ENCODE measurements at regions not wholly inside any gene's neighbourhood (a gene's known extent, or its start where the extent isn't known, plus 50 kb on each side); places are given as distances from the start of the nearest gene placed in this dataset.
"Not testable (repeated sequence)": the region's sequence is repeated elsewhere in the genome, so short reads cannot be mapped to it uniquely, and the experiment has no call there.

DNA sequence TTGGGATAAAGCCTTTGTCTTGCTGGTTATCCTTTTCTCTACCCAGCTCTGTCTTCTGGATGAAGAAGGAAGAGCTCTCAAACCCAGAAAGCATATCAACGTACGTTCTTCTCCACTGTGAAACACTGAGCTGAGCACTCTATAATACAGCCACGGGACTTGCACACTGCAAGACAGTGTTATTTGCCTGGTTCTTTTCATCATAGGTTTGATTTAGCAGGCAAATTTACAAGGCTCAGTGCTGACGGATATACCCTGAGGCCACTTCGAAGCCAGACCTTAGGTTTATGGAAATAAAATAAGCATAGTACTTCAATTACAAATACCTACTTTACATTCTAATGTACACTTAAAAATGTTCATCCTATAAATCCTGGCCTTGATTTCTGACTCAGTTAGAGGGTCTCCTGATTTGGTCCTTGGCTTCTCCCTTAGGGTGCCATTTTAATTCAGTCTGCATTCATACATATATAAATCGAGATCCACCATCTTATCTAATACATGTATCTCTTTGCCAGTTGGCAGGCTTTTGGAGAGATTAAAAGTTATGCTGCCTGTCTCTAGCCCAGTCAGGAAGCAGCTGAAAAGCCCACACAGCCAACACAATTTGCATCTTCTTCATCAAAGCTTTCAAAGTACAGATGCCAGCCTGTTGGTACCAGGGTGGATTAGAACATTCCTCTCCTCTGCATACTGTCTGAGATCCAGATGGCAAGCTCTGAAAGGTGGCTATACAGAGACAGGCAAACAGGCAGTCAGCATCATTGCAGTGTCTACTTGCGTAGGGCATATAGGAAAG is 194.4 kb downstream of the DEPDC1B start:
- Mint-ChIP-seq H3K4me3 (no peak overlapping the region), H3K36me3 (no peaks in the 10 kb centered on the region), H3K27me3 (no peaks in the 10 kb centered on the region), H3K9me3 (peaks cover 1% of the 10 kb centered on the region), H3K4me1 (no peaks in the 10 kb centered on the region), H3K27ac (no peak overlapping the region)
- CTCF ChIA-PET: no interaction called here
- no peak for DNase-seq

DNA sequence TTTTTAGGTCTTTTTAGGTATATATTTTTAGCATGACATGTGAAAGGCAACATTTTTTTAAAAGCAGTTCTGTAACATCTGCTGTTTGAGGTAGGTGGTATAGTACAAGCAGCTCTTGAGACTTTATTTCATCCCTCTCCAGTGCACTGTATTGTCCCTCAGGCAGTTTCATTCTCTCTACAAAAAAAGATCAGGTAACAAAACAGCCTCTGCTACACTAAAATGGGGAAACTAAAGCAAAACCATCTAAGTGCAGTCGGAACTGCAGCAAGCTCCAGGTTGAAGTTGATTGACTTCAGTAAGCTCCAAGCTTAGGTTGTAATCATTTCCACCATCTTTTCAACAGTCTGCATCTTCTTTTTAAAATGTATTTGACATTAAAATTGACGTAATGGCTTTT is 195.6 kb downstream of the DEPDC1B start:
- CTCF ChIA-PET: no interaction called here
- Mint-ChIP-seq H3K4me3 (no peak overlapping the region), H3K4me1 (no peaks in the 10 kb centered on the region), H3K27me3 (no peaks in the 10 kb centered on the region), H3K27ac (no peak overlapping the region), H3K36me3 (no peaks in the 10 kb centered on the region), H3K9me3 (peaks cover 1% of the 10 kb centered on the region)
- DNase-seq: no peak

DNA sequence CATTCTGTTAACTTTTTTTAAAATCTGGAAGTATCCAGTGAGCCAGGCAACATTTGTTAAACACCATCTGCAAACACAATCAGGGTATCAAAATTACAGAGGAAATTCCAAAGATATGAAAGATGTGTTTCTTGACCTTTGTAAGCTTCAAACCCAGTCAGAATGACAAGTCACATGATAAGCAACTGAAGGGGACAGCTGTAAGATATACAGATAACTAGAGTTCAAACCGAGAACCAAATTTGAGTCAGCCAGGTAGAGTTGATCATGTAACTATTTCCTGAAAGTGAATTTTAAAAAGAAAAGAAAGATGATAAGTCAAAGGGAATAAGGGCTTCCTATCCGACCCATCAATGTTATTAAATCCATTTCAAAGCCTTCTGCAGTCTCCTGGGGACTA is 196.2 kb downstream of the DEPDC1B start:
- Mint-ChIP-seq H3K9me3 (peaks cover 1% of the 10 kb centered on the region), H3K27ac (no peak overlapping the region), H3K4me1 (no peaks in the 10 kb centered on the region), H3K36me3 (no peaks in the 10 kb centered on the region), H3K27me3 (no peaks in the 10 kb centered on the region), H3K4me3 (no peak overlapping the region)
- DNase-seq: no peak
- CTCF ChIA-PET: no interaction called here

DNA sequence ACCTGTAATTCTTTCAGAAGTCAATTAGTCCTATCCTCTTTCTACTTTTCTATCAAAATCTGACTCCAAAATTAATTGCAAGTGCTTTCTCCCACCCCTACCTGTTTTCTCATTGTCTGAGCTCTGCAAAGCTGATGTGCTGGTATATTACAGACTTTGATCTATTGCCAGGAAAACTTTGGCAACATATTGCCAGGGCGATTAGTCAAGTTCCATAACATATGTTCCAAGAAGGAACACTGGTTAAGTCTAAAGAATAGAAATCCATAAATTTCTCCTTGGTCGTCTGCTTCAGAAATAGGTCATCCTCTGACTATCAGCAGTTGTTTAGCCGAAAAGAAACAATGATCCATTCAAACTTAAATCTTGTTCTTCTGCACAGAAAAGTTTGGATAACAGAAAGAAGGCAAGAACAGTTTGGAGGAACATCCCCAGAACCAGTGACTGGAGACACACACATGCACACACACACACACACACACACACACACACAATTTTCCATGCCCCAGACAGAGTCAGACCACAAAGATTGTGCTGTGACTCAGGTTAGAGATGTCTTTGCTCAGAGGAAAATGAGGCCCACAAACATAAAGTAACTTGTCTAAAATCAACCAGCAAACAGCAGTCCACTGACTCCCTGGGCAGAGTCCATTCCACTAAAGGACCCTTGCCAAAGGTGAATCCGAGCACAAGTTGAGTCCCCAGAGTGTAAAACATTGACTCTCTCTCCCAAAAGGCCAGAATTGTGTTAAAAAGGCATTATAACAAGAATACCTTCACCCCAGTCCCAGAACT is 202.1 kb downstream of the DEPDC1B start:
- H3K36me3 Mint-ChIP-seq: no peaks in the 10 kb centered on the region
- no peaks in the 10 kb centered on the region for H3K4me1 Mint-ChIP-seq
- no peaks in the 10 kb centered on the region for H3K27me3 Mint-ChIP-seq
- H3K9me3 Mint-ChIP-seq: peaks cover 1% of the 10 kb centered on the region
- no peak overlapping the region for H3K4me3 Mint-ChIP-seq
- DNase-seq: no peak
- H3K27ac Mint-ChIP-seq: no peak overlapping the region
- CTCF ChIA-PET: no interaction called here

DNA sequence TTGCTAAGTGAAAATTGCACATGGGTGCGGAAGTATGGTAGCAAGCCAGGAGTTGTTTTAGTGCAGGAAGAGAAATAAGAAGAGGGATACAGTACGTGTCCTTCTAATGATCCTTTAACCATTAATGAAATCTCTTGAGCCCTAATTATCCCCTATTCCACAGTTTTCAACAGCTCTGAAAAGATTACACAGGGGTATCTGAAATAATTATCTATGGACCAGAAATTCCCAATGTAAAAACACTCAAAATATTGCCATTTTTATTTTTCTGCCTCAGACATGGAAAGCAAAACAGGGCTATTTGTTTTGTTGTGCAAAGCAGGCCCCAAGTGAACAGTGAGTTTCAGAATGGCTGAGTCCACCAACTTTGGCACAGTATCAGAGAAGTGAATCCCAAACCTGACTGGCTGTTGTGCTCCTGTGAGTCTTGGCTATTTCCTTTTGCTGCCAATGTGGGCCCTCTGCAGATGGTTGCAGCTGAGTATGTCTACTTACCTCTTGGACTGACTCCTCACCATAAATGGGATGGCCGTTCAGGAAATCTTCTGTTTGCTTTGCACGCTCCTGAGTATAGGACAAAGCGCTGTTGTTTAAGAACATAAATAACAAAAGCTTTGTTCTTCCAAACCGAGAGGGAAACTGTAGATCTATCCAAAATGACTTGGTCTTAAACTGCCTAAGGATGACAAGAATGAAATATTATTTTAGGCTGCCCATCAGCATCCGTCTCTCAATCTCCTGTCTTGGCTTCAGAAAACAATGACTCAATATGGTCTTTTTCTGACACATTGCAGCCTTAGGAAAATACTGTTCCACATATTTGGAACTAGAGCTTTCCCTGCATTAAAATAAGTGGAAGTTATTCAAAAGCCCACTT is 204.1 kb downstream of the DEPDC1B start:
- no peaks in the 10 kb centered on the region for H3K27me3 Mint-ChIP-seq
- H3K9me3 Mint-ChIP-seq: no peaks in the 10 kb centered on the region
- H3K4me1 Mint-ChIP-seq: no peaks in the 10 kb centered on the region
- CTCF ChIA-PET: no interaction called here
- no peak for DNase-seq
- no peak overlapping the region for H3K4me3 Mint-ChIP-seq
- no peak overlapping the region for H3K27ac Mint-ChIP-seq
- H3K36me3 Mint-ChIP-seq: no peaks in the 10 kb centered on the region

DNA sequence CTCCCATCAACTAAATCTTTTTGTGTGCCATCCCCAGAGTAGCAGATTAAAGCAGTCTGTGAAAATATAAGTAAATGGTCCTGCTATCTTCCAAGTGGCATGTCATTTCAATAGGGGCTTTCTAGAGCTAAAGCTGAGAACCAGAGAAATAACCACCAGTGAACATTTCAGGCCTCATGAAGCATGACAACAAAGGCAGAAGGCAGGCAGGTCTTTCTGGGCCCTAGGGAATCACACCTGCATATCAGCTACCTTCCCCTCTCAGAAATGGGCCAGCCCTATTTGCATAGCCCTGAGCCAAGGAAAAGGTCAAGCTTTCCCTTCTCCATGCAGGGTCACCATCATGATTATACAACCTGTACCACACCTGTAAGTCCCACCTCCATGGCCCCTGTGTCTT is 205.3 kb downstream of the DEPDC1B start:
- Mint-ChIP-seq H3K4me1 (no peaks in the 10 kb centered on the region), H3K27me3 (no peaks in the 10 kb centered on the region), H3K9me3 (no peaks in the 10 kb centered on the region), H3K27ac (no peak overlapping the region), H3K4me3 (no peak overlapping the region), H3K36me3 (no peaks in the 10 kb centered on the region)
- no peak for DNase-seq
- CTCF ChIA-PET: no interaction called here

DNA sequence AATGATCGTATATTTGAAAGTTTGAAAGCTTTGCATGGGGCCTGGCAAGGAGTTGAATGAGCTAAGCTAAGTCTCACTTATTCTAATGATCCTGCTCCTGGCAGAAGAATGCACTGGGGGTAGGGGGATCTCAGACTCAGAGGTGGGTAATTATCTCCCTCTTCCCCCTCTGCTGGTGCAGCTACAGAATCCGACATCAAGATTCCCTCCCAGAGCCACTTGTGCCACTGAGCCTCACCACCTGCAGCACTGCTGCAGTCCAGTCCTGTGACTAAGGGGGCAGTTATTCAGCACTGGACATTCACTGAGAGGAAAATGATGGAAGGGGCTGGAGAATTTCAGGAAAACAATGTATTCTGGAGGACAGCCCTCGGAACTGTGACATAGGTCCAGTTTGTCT is 205.8 kb downstream of the DEPDC1B start:
- CTCF ChIA-PET: no interaction called here
- H3K9me3 Mint-ChIP-seq: no peaks in the 10 kb centered on the region

DNA sequence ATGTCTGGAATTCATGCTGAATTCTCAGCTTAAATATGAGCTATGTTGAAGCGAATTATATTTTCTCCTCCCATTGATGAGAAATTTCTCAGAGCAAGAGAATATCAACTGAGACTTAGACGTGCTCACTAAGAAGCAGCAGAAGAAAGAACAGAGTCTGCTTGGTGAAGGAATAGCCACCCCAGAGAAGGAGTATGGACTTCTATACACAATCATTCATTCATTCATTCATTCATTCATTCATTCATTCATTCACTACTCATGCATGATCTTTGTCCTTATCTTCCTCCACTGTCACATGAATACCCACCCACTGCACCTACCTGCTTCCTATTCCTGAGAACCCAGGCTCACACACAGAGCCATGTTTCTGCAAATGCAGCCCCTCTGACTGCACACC is 206.6 kb downstream of the DEPDC1B start:
- Mint-ChIP-seq H3K36me3 (no peaks in the 10 kb centered on the region), H3K27ac (no peak overlapping the region), H3K4me3 (no peak overlapping the region), H3K27me3 (no peaks in the 10 kb centered on the region), H3K9me3 (no peaks in the 10 kb centered on the region), H3K4me1 (no peaks in the 10 kb centered on the region)
- DNase-seq: no peak
- CTCF ChIA-PET: no interaction called here

More for the DNA sequence above, 205.8 kb downstream of the DEPDC1B start:
- H3K27ac Mint-ChIP-seq: no peak overlapping the region
- no peaks in the 10 kb centered on the region for H3K27me3 Mint-ChIP-seq
- H3K36me3 Mint-ChIP-seq: no peaks in the 10 kb centered on the region
- DNase-seq: no peak
- H3K4me1 Mint-ChIP-seq: no peaks in the 10 kb centered on the region
- no peak overlapping the region for H3K4me3 Mint-ChIP-seq

DNA sequence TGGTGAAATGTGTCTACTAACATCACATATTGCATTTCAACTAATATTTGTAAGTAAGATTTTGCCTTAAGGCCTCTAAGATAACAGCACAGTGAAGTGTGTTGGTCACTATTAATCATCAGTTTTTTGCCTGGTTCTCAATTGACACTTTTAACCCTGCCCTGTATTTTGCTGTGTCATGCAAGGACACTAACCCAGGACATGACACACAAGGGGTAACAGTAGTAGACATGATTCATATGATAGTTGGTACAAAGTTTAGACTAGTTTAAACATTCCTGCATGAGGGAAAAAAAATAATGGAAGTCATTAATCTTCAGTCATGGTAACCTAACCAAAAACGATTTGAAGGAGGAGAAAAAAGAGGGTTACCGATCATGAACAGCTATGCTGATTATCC is 207.0 kb downstream of the DEPDC1B start:
- CTCF ChIA-PET: no interaction called here
- Mint-ChIP-seq H3K27ac (no peak overlapping the region), H3K4me1 (no peaks in the 10 kb centered on the region), H3K36me3 (no peaks in the 10 kb centered on the region), H3K9me3 (no peaks in the 10 kb centered on the region), H3K27me3 (no peaks in the 10 kb centered on the region), H3K4me3 (no peak overlapping the region)
- no peak for DNase-seq

DNA sequence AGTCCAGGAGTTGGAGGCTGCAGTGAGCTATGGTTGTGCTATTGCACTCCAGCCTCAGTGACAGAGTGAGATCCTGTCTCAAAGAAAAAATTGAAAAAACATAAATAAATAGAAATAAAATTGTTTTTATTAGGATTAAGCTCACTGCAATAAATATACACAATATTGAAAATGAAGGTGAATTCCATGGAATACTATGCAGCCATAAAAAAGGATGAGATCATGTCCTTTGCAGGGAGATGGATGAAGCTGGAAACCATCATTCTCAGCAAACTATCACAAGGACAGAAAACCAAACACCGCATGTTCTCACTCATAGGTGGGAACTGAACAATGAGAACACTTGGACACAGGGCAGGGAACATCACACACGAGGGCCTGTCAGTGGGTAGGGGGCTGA is 207.6 kb downstream of the DEPDC1B start:
- H3K27ac Mint-ChIP-seq, H3K36me3 Mint-ChIP-seq, CTCF ChIA-PET: not testable (repeated sequence)

DNA sequence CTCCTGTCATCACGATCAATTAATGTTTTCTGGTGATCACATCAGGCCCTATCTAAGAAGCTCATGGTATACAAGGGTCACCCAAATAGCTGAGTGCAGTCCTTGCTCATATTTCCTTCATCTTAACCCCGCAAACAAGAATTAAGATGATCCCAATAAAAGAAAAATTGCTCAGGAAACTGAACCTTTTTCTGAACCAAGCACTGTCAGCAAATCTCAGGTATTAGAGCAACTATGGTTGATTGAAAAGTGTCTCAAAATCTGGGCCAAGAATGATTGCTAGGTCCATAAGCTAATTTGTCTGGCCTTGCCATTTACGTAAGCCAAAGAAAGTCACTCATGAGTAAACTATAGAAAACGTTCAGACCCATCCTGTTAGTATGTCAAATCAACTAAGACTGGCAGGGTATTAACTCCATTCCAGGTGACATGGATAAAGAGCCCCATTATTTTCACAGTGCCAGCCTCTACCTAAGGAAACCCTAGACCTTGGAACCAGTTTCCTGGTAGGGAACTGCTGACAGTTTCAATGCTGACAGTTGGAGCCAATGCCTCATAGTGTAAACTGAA is 209.3 kb downstream of the DEPDC1B start:
- Mint-ChIP-seq H3K9me3 (no peaks in the 10 kb centered on the region), H3K27me3 (no peaks in the 10 kb centered on the region), H3K36me3 (no peaks in the 10 kb centered on the region), H3K4me1 (no peaks in the 10 kb centered on the region), H3K4me3 (no peak overlapping the region), H3K27ac (no peak overlapping the region)
- CTCF ChIA-PET: no interaction called here
- DNase-seq: no peak

More for the DNA sequence above, 207.6 kb downstream of the DEPDC1B start:
- not testable (repeated sequence) for H3K27me3 Mint-ChIP-seq, H3K4me3 Mint-ChIP-seq, H3K4me1 Mint-ChIP-seq, DNase-seq, H3K9me3 Mint-ChIP-seq

DNA sequence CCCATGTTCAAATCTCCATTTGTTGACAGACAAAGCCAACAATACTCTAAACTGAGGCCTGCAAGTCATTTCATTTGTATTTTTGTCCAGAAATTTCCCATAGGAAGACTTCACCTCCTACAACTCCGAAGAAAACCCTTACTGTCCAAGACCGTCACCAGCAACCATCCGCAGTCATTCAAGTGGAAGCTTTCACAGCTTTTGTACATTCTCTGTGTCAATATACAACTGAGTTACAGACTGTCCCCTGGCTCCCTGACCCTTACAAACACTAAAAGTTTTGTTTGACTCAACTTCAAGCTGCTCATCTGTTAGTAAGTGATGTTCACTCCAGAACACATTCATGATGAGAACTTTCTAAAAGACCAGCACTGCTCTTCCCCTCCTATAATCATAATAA is 210.1 kb downstream of the DEPDC1B start:
- Mint-ChIP-seq H3K4me1 (no peaks in the 10 kb centered on the region), H3K36me3 (no peaks in the 10 kb centered on the region), H3K9me3 (no peaks in the 10 kb centered on the region), H3K4me3 (no peak overlapping the region), H3K27me3 (no peaks in the 10 kb centered on the region), H3K27ac (no peak overlapping the region)
- CTCF ChIA-PET: no interaction called here
- no peak for DNase-seq

DNA sequence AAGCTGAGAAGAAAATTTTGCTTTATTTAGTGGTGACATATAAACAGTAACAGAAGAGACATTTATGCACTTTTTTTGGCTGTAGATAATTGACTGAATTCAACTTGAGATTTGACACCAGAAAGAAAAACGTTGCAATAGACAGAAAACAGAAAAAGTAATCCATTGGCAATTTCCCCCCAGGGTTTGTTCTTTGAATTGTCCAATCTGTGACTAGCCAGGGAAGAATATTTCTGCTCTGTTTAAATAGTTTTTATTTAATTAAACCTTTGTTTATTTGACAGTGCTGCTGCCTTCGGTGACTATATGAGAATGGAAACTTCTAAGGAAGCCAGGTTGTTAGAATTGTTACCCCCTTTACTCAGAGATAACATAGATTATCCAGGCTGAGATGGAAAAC is 210.6 kb downstream of the DEPDC1B start:
- Mint-ChIP-seq H3K9me3 (no peaks in the 10 kb centered on the region), H3K36me3 (no peaks in the 10 kb centered on the region), H3K4me3 (no peak overlapping the region), H3K27ac (no peak overlapping the region), H3K4me1 (no peaks in the 10 kb centered on the region), H3K27me3 (no peaks in the 10 kb centered on the region)
- CTCF ChIA-PET: no interaction called here
- DNase-seq: no peak

DNA sequence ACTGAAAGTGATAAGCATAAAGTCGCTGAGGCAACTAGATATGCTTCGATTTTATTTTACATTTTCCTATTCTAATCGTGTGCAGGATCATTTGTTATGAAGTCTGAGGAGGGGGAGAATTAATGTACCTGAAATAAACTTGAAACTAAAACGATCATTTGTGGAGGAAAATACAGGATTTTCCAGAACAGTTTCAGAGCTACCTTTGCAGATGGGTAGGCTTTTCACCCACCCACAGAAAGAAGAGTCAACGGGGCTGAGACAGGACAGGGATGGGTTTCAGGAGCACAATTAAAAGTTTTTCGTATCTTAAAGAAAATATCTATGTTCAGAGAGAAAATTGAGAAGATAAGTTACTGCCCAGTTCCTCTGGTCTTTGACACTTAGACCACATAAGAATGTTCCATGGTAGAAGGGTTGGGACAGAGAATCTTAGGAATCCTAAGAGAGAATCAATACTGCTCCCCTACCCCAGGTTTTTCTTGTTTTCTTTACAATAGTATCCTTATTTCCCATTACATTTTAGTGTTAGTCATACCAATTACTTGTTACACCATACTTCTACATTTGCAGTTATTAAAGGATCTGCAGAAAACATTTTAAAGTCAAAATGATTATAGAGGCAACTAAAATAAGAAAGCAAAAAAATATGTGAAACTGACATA is 211.4 kb downstream of the DEPDC1B start:
- no peak overlapping the region for H3K4me3 Mint-ChIP-seq
- H3K36me3 Mint-ChIP-seq: no peaks in the 10 kb centered on the region
- H3K27me3 Mint-ChIP-seq: no peaks in the 10 kb centered on the region
- CTCF ChIA-PET: no interaction called here
- H3K27ac Mint-ChIP-seq: no peak overlapping the region
- DNase-seq: no peak
- H3K4me1 Mint-ChIP-seq: no peaks in the 10 kb centered on the region
- no peaks in the 10 kb centered on the region for H3K9me3 Mint-ChIP-seq

Measured in activated naive CD4-positive, alpha-beta T cell treated with anti-CD3 and anti-CD28 coated beads, Interleukin-2, amount 10 ng/mL, durations not matched to agents 7 days and 5 days (primary cell).